CD4-positive, alpha-beta T cell treated with Interleukin-4 for 1 hour (primary cell): ENCODE measurements at regions not wholly inside any gene's neighbourhood (a gene's known extent, or its start where the extent isn't known, plus 50 kb on each side); places are given as distances from the start of the nearest gene placed in this dataset.

Source experiments
- DNase-seq, 2 donors: peaks; one replicate each; pipeline ENCODE4 v3.0.0-alpha.2; 2020 to 2022

DNA sequence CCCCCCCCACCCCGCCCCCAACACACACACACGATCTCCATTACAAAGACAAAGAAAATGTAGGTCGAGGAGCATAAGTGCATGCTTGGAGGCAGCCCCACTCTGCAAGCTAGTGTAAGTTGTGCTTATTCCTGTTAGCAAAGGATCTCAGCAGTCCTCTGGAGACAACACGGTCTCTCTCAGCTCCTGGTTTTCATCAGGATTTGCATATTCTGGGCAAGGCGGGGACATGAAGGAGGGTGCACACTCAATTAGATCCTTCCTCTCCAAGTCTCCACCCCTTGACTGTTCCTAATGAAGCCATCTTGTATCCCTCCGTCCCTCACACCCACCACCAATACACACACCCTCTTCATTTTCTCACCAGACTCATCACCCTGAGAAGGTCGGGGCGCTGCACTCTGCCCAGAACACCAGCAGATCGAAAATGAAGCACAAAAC, 63.8 kb downstream of the MRPL46 start:
- no peak for DNase-seq

- peak in 1 of 2 donors; percentile 28 for DNase-seq
Measured at GRCh38 chr15:88401996-88402656, 65.1 kb downstream of the MRPL46 start.

GRCh38 chr15:88401251-88401995, 65.8 kb downstream of the MRPL46 start:
- no peak for DNase-seq

GRCh38 chr15:88400591-88401250, 66.5 kb downstream of the MRPL46 start:
- no peak for DNase-seq

DNA sequence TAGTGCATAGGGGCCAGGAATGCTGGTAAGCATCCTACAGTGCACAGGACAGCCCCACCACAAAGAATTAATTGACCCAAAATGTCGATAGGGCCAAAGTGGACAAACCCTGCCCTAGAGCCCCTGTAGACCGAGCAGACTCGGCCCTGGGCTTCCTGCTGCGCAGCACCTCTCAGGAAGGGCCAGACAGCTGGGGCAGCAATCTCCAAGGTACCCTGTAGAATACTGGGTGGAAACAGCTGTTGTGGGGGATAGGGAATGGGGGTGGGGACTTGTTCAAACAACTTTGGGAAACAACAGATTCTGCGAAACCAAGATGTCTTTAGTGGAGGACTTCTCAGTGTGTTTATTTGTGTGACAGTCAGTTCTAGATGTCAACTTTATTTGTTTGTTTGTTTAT, 67.1 kb downstream of the MRPL46 start:
- no peak for DNase-seq

DNA sequence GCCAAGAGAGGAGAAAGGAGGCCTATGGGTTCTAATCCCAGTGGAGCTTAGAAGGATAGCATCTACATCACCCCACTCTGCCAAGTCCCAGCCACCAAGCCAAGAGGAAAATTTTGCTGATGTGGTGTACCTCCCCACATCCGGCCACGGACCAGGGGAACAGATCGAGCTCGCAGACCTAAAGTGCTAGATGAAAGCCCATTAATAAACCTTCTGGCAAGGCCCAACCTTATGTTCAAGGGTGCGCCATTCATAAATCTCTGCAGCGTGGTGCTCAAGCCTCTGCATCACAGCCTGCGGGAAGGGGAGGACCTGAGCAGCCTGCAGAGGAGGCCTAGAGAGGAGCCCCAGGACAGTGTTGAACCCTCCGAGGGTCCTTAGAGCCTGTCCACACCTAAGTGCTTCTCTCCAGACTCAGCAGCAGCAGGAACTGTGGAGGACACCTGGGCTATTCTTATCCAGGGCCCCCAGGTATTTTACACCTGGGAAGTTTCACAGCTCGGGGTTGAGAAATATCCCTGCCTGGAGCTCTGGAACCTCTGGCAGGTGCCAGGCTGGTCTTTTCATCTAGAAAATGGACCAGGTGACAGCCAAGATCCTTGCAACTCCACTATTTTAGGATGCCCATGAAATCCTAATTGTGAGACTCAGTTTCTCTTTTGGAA, 68.0 kb downstream of the MRPL46 start:
- no peak for DNase-seq

DNA sequence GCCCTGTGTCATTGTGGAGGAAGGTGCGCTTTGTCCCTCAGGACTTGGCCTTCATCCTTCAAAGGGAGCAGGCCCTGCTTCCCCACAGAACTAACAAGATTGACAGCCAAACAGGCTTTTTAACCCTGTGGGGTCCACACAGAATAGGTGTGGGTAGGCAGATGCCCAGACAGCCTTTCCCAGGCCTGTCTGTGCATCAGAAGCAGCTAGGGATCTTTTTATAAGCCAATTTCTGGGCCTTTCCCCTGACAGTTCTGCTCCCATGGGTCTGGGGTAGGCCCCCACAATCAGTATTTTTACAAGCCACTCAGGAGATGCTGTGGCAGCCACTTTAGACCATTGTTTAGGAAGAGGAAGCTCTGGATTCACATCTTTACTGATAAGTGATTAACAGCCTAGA, 69.2 kb downstream of the MRPL46 start:
- no peak for DNase-seq

GRCh38 chr15:88397506-88397905, 69.7 kb downstream of the MRPL46 start:
- DNase-seq = no peak

GRCh38 chr15:88395872-88396781, 71.1 kb downstream of the MRPL46 start:
- no peak for DNase-seq

- DNase-seq = no peak
Measured at GRCh38 chr15:88395241-88395640, 71.9 kb downstream of the MRPL46 start.

- no peak for DNase-seq
Measured at GRCh38 chr15:88394553-88395145, 72.5 kb downstream of the MRPL46 start.

- no peak for DNase-seq
Measured at GRCh38 chr15:88393719-88394519, 73.3 kb downstream of the MRPL46 start.

DNA sequence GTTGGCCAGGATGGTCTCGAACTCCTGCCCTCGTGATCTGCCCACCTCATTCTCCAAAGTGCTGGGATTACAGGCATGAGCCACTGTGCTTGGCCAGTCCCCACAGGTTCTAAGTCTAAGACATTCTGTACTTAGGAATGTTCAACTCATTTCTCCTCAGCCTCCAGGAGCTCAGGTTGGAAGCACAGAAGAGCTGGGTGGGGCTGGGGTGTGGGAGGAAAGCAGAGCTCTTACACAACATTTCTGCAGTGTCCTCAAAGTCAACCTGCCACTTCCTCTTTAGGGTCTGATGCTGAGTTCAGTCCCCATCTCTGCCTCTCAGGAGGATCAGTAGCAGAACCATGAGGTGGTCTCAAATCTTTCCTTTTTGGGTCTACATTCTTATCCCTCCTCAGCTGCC, 75.5 kb downstream of the MRPL46 start:
- DNase-seq = no peak

DNA sequence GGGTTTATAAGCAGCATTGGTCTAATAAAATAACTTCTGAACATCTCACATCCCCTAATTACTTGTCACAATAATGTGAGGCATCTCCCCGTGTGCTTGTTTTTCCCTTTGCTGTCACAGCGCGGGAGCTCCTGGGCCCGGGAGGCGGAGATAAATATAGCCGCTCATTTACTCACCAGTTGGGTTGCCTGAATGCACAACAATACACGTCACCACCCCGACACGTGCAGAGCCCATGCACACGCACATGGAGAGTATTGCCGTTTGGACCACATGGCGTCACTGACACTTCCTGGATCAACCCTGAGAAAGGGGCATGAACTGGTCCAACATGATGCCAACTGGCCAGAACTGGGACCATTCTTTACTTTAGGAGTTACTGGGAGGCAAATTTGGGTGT, 76.2 kb downstream of the MRPL46 start:
- no peak for DNase-seq

DNA sequence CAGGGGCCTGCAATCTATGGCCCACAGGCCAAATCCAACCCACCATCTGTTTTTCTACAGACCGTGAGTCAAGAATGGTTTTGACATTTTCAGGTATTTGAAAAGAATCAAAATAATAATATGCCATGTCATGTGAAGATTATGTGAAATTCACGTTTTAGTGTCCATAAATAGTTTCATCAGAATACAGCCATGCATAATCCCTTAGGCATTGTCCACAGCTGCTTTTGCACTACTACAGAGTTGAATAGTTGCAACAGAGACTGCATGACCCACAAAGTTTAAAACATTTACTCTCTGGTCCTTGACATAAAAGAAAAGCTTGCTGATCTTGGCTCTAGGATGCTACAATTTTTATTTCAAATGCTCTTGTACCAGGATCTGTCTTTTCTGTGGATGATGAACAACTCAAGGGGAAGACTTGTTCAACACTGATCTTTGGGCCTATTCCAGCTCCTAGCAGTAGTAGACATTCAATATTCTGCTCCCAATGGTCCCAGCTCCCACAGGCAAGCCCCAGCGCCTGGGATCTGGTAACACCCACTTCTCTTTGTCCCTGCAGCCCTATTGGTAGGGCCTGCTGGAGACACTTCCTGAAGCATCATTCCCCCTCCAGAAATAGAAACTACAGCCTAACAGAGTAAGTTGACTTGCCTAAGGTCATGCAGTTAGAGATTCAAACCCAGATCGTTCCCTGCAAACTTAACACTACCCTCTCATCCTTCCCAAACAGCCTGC, 76.9 kb downstream of the MRPL46 start:
- no peak for DNase-seq

DNA sequence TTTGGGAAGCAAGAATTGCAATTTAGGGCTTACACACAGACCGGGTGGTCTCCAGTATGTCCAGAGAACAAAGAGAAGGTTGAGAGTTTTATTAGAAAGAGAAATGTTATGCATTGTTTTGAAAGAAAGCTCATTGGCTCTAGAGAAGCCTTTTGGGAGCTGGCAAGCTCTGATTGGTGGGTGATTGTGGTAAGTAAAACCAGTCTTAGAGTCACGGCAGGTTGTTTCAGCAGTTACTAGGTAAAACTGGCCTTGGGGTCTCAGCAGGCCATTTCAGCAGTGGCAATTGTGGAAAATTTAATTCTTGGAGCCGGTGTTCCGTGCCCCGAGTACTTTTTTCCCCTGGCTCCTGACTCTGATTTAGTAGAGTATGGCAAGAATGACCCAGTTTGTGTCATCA, 78.1 kb downstream of the MRPL46 start:
- no peak for DNase-seq

GRCh38 chr15:88388686-88389085, 78.5 kb downstream of the MRPL46 start:
- DNase-seq = no peak

- no peak for DNase-seq
Measured at GRCh38 chr15:88385078-88385700, 82.0 kb downstream of the MRPL46 start.

GRCh38 chr15:88383354-88383753, 83.8 kb downstream of the MRPL46 start:
- DNase-seq = no peak

GRCh38 chr15:88382482-88382983, 84.7 kb downstream of the MRPL46 start:
- DNase-seq = no peak
